Stimulated activated CD4-positive, alpha-beta T cell treated with anti-CD3 and anti-CD28 coated beads, Interleukin-4, amount 100 ng/mL, for 1 hour (primary cell): ENCODE measurements at regions not wholly inside any gene's neighbourhood (a gene's known extent, or its start where the extent isn't known, plus 50 kb on each side); places are given as distances from the start of the nearest gene placed in this dataset.
"Not testable (repeated sequence)": the region's sequence is repeated elsewhere in the genome, so short reads cannot be mapped to it uniquely, and the experiment has no call there.

Experiments
- DNase-seq: peaks from one replicate; pipeline ENCODE4 v3.0.0-alpha.2; 2020

DNA sequence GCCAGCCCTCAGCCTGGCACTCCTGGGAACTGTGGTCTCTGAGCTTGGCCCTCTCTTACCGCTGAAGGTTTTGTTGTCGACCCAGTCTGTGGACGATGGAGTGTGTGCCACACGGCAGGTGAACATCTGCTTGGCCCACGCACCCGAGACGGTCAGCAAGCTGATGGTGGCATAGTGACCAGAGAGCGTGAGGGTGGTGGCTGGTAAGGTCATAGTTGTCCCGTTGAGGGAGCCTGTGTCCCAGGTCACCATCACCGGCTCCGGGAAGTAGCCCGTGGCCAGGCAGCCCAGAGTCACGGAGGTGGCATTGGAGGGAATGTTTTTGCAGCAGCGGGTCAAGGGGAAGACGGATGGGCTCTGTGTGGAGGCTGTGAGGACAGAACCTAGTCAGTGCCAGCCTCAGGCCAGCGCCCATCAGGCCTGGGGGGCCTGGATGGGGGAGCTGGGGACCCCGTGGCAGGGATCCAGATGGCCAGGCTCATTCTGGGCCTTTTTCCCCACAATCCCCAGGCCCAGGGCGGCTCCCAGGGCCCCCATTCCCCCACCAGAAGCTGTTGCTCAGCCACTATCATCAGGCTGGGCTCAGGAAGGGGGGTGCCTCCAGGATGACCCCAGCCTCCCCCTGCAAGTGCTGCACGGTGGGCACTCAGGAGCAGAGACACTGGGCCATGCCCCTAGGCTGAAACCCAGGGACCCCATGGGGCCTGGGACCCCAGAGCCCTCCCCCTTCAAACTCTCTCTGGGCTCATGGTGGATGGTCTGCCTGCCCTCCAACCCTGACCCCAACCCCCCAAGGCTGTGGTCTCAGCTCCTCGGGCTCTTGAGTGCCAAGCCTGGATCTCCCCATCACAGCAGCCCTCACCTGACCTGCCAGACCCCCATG is 75.2 kb downstream of the TMEM121 start:
- DNase-seq: no peak

DNA sequence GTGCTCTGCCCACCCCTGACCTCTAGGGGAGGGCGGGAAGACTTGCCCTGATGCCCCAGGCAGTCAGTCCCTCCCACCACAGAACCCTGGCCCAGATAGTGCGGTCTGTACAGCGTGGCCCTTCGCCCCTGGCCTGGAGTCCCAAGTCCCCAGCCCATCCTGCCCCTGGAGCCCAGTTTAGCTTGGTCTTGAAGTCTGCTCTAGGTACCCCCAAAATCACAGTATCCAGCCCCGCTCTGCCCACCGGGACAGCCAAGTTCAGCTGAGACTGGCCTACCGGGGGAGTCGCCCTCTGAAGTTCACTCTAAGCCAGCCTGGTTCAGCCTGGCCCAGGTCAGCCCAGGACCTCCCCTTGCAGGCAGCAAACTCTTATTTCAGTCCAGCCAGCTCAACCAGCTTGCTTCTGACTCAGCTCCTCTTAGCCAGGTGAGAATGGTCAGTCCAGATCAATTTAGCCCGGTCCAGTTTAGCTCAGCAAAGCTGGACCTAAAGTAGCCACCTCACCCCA is 75.9 kb downstream of the TMEM121 start:
- DNase-seq: no peak

DNA sequence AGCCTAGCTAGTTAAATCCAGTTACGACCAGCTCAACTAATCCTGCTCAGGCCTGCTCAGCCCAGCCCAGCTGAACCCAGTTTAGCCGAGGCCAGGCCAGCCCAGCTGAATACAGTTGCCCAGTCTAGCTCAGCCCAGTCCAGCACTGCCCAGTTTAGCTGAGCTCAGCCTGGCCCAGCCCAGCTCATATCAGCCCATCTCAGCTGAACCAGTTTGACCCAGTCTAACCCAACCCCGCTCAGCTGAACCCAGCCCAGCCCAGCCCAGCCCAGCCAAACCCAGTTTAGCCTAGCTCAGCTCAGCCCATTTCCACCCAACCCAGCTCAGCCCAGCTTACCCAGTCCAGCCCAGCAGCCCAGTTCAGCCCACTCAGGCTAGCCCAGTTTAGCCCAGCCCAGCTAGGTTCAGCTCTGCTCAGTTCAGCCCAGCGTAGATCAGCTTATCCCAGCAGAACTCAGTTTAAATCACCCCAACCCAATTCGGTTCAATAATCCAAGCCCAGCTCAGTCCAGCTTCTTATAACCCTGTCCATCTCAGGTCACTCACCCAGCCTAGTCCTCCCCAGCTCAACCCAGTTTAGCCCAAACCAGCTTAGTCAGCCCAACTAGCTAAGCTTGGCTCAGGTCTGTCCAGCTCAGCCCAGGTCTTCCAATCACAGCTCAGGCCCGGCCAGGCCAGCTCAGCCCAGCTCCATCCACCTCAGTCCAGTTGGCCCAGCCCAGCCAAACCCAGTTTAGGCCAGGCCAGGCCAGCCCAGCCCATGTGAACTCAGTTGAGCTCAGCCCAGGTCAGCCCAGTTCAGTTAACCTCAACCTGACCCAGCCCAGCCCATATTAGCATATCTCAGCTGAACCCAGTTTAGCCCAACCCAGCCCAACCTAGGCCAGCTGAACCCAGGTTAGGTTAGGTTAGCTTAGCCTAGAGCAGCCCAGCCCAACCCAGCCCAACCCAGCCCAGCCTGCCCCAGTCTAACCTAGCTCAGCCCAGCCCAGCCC is 76.7 kb downstream of the TMEM121 start:
- DNase-seq: no peak

DNA sequence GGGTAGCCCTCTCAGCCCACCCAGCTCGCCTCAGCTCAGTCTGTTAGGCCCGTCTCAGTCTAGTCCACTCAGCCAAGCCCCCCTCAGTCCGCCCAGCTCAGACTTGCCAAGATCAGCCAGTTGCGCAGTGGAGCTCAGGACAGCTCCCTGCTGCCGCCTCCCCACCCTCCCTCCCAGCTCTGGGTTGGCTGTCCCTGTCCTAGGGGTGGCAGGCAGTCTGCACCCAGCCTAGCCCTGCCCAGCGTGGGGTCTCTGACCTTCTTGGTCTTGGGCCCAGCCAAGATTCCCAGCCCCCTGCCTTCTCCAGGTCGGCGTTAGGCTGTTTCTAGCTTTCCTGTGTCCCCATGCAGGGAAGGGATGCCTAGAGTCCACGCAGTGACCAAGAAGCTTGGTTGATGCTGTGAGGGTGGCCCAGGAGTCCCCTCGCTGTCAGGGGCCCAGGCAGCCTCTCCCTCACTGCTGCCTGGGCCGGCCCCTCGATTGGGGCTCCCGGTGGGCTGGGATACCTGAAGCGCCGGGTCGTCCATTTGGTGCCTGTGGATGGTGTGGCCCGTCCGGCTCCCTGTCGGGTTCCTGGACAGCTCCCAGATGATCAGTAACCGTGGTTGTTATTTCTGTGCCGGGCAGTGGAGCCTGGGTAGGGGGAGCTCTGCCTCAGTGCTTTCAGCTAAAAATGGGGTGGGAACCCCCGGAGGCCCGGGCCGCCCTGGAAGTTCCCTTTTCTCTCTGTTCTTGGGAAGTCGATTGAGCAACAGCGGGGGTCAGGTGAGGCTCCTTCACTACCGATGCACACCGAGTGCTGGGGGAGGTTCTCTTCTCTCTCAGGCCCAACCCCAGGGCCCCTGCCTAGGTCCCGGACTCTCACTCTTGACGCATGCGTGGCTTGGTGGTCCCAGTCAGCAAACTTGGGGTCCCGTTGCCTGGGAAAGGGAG is 78.4 kb downstream of the TMEM121 start:
- DNase-seq: not testable (repeated sequence)

DNA sequence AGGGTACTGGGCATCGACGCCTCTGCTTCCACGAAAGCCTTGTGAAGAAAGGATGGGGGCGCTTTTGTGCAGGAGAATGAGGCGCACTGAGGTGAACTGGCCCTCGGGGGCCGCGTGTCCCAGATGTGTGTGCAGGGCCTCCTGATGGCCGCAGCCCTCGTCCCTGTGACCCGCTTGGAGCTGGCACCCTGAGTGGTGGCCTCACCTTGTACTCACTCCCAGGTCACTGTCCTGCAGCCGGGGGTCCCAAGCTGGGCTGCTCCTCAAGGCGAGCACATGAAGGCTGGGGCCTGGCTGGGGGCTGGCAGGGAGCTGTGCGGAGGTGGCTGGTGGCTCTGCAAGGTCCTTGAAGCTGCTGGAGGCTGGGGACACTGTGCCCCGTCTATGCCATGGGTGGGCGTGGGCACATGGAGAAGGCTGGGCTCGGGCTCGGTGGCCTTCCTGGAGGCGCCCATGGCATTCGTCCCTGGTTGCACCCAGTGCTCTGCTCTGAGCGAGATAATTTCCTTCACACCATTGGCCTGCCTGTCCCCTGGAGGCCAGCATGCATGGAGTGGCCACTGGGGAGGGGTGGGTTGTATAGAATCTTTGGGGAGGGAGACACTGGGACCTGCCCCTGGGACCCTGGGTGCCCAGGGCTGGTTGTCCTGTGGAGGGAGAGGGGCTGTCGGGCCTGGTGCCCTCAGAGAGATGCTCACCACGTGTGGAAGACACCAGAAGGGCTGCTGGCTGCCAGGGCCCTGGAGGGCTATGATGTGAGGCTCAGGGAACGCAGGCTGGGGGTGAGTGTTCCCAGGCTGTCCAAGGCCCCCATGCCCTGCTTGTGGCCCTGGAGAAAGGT is 79.3 kb downstream of the TMEM121 start:
- no peak for DNase-seq

DNA sequence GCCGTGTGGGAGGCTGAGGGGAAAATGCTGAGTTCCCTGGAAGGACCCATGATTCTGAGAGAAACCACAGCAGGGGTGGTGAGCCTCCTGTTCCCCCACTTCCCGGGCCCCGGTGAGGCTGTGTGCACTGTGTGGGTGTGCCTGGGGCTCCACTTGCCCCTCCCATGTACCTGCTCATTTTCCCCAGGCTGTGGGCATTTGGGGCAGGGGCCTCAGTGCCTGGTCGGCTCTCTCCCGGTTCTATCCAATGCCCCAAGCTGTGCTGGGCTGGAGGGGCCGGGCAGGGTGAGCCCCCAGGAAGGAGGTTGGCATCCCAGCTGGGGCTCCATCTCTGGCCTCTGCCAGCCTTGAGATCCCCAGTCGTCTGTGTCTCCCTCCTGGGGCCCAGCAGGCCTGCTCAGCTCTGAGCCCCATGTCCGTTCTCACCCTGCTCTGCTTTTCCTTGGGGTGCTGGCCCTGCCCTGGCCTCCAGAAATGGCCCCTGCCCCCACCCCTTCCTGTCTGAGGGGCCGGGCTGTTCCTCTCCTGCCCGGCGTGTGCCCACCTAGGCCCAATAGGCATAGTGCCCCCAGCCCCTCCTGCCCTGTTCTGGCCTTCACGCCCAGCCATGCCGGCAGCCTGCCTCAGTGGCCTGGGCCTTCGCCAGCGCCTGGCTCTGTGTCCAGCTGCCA is 80.1 kb downstream of the TMEM121 start:
- not testable (repeated sequence) for DNase-seq

DNA sequence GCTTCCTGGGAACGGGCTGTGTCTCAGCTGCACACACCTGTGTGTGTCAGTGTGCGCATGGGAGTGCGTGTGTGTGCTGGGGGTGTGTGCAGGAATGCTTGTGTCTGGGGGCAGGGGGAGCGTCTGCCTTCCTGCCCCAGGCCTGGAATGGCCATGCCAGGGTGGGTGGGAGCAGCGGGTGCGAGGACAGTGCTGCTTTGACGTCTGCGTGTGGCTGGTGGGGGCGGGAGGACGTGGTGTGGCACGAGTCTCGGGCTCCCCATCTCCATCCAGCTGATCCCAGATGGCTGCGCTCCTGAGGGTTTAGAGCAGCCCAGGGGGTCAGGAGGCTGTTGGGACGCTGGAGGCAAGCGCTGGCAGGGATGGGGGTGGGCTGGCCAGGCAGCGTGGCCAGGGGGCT is 80.6 kb downstream of the TMEM121 start:
- DNase-seq: not testable (repeated sequence)

DNA sequence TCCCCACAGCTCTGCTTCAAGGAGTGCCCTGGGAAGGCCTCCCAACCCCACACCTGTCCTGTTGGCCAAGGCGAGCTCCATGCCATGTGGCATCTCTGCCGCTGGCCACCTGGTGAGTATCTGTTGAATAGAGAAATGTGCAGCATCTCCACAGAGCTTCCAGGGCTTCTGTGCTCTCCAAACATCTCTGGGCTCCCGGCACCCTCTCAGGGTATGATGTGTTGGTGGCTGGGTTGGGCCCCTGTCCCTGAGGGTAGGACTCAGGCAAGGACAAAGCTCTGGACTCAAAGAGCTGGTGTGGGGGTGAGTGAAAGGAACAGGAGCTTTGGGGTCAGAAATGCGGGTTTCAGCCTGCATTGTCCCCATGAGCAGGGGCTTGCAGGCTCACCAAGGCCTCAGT is 88.6 kb downstream of the TMEM121 start:
- DNase-seq: not testable (repeated sequence)

DNA sequence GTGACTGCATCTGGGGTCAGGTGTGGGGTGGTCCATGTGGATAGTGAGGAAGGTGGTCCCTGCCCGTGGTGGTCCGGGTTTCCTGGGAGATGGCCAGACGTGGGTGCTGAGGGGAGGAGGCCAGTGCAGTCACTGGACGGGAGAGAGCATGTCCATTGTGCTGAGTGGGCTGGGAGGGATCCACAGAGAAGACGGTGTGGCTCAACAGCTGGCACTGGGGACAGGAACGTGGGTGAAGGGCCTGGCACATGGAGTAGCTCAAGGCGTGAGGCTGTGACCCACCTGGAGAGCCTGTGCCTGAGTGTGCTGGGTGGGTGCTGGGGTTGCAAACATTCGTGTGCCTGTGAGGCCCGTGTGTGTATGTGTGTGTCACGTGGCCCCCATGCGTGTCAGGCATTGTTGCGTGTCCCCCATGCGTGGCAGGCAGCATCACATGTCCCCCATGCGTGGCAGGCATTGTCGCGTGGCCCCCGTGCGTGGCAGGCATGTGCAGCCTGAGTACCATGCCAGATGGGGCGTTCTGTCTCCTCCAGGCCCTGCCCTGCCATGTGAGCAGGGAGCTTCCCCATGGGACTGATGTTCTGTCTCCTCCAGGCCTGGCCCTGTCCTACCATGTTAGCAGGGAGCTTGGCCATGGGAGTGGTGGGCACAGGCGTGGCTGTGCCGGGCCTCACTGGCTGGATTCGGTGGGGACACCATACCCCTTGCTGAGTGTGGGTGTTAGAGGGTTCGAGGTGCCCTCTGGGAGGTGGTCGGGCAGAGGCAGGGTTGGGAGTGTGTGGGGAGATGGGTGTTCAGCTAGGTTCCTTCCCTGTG is 89.8 kb downstream of the TMEM121 start:
- DNase-seq: not testable (repeated sequence)

DNA sequence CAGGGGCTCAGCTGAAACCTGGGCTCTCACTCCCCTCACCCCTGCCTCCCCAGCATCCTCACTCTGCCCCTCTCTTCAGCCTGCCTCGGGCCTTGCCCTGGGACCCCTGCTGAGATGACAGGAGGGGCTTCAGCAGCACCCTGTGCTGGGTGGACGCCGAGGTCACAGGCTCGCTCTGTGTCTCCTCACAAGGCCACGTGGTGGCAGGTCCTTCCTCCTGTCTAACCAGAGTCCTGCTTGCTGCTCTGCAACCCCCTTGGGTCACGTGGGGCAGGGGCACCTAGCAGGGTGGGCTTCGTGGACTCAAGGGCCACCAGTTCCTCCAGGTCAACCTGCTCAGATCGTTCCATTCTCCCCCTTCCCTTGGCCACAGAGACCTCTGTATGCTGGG is 90.4 kb downstream of the TMEM121 start:
- no peak for DNase-seq

DNA sequence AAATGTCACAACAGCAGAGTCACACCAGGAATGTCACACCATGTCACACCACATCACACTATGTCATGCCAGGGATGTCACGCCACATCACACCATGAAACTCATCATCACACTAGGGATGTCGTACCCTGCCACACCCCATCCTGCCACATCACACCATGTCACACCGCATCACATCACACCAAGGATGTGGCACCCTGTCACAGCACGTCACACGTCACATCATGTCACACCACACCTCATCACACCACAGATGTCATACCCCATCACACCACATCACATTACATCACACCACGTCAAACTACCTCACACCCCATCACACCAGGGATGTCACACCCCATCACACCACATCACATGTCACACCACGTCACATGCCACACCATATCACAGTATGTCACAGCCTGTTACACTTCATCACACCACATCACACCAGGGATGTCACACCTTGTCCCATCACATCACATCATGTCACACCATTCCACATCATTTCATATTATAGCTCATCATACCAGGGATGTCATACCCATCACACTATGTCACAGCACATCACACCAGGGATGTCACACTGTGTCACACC is 90.9 kb downstream of the TMEM121 start:
- no peak for DNase-seq

DNA sequence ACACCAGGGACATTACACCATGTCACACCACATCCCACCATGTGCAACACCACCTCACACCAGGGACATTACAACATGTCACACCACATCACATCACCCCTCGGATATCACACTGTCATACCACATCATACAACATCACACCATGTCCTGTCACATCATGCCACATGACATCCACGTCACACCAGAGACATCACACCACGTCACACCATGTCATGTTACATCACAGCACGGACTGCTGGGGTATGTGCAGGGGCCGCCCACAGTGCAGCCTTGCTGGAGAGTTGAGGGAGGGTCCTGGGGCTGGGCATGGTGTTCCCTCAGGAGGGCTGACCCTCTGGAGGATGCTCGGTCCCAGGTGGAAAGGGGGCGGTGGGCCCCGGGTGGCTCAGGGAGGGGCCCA is 91.4 kb downstream of the TMEM121 start:
- DNase-seq: not testable (repeated sequence)

DNA sequence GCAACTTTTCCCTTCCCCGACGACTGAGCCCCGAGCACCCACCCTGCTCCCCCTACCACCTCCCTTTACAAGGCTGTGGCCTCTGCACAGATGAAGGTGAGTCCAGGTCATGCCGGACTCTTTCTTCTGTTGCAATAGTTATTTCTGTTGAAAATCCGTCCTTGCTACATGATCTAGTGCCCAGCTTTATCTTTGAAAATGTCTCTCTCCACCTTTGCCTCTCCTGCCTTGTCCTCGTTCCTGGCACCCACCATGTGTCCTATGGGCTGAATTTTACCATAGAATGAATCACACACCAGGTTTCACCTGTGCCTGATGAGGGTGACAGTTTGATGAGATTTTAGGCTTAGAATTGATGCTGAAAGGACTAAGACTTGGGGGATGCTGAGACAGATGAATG is 92.9 kb downstream of the TMEM121 start:
- not testable (repeated sequence) for DNase-seq

DNA sequence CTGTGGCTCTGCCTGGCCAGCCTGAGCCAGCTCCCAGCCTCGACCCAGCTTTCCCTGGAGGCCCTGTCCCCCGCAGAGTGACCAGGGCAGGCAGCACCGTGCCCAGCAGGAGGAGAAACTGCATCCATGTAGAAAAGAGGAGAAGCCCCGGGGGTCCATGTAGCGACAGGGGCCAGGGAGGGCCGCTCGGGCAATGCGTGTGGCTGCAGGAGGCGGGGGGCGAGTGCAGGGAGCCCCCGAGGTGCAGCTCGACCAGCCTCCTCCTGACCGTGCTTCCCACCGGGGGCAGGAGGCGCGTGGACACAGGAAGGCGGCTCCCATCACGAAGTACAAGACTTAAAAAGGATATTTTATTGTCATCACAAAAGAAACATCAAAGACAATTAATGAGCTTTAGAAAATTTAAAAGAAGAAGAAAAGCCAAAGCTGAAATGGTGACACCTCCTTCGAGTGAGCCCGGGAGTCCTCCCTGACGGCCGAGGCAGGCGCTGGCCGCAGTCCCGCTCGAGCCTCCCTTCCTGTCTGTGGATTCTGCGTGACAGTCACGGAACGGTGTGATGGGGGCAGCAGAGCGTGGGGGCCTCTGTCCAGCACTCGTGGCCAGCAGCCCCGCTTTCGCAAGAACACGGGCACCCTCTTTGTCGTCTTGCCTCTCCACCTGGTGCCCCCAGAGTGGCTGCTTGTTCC is 93.9 kb downstream of the TMEM121 start:
- not testable (repeated sequence) for DNase-seq

DNA sequence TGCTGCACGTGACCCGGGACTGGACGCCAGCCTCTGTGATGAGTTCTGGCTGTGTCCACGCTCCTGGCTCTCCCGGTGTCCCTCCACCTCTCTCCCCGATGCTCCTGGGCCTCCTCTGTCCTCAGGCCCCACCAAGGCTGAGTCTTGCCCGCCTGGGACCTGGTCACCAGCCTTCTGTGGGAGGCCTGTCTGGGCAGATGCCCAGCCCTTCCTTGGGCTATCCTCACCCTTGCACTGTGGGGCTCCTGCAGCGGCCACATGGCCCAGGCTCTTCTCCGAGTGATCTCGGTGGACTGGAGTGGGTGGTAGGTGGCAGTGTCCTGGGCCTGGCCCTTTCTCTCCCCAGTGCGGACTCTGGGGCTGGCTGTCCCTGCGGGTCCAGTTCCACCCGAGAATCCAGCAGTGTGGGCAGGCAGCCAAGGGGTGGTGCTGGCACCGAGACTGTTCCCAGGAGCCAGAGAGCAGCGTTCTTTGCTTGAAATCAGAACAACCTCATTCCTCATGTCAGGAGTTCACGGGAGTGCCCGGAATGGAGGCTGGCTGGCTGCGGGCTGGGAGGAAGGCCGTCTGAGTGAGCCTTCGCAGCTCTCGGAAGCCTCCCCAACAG is 94.6 kb downstream of the TMEM121 start:
- DNase-seq: not testable (repeated sequence)

DNA sequence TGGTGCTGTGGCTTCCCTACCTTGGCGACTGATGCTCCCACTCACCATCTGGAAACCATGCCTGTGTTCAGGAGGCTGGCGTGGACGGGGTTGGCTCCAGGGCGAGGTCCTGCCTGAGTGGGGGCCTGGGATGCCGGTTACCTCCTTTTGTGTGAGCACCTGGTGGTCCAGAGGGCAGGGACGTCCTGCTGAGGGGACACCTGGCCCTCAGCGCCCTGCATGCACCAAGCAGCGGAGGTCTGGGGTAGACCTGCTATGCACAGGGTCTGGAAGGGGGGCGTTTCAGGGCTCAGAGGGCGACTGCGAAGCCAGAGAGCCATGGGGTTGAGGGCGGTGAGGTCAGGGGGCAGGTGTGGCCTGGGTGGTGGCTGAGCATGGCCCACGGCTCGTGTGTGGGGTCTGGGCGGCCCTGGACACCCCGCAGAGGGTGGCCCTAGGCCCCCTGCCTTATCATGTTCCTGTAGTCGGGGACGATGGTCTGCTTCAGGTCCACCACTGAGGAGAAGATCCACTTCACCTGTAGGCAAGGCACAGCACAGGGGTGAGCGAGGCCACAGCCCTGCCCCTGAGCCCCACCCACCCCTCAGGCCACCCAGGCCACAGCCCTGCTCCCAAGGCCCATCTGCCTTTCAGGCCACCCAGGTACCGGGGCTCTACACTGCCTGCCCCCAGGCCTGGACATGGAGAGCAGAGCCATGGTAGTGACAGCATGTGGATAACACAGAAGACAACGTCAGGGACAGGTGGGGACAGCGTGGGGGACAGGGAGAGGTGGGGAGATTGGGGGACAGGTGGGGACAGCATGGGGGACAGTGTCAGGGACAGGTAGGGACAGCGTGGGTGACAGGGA is 95.3 kb downstream of the TMEM121 start:
- not testable (repeated sequence) for DNase-seq

DNA sequence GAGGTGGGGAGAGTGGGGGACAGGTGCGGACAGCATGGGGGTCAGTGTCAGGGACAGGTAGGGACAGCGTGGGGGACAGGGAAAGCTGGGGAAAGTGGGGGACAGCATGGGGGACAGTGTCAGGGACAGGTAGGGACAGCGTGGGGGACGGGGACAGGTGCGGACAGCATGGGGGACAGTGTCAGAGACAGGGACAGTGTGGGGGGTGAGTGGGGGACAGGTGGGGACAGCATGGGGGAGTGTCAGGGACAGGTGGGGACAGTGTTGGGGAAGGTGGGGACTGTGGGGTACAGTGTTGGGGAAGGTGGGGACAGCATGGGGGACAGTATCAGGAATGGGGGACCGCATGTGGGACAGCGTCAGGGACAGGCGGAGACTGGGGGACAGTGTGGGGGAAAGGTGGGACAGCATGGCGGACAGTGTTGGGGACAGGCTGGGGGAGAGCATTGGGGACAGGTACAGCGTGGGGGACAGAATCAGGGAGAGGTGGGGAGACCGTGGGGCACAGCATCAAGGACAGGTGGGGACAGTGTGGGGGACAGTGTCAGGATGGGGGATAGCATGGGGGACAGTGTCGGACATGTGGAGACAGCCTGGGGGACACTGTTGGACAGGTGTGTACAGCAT is 96.1 kb downstream of the TMEM121 start:
- DNase-seq: no peak
